LoVo (cell line): ENCODE measurements at regions not wholly inside any gene's neighbourhood (a gene's known extent, or its start where the extent isn't known, plus 50 kb on each side); places are given as distances from the start of the nearest gene placed in this dataset.

ENCODE experiments used
- DNase-seq: peaks from one replicate; pipeline ENCODE4 v3.0.0-alpha.2; 2016; ENCODE audit warnings: low spot score

- DNase-seq: peak; percentile 46
These were observed 50.2 kb upstream of the AKR1E2 start for GRCh38 chr10:4775808-4776207.

DNA sequence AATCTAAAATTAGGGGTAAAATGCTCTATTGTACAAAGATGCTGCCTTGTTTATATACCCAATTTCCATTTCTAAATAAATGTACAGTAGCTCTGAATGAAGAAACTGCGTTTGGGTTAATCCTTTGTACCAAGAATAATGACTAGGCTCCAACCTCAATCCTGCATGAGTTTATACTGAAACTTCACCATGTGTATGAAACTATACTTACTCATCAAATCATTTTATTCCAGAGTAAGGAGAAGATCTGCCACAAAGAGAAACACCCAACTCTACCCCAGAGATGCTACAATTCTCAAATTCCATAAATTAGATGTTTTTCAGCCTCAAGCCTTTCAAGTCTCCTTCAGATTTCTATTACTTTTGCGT lies 53.8 kb upstream of the AKR1E2 start:
- DNase-seq: no peak

GRCh38 chr10:4771554-4772201 lies 54.3 kb upstream of the AKR1E2 start:
- DNase-seq: no peak

GRCh38 chr10:4770801-4771553 lies 55.0 kb upstream of the AKR1E2 start:
- DNase-seq: peak; percentile 78

GRCh38 chr10:4768416-4768815 lies 57.6 kb upstream of the AKR1E2 start:
- no peak for DNase-seq

- DNase-seq: peak; percentile 57
These were observed 58.8 kb upstream of the AKR1E2 start for GRCh38 chr10:4767033-4767814.

GRCh38 chr10:4766454-4766853 lies 59.6 kb upstream of the AKR1E2 start:
- DNase-seq: no peak

- DNase-seq: no peak
These were observed 60.6 kb upstream of the AKR1E2 start for GRCh38 chr10:4765428-4765827.

GRCh38 chr10:4763960-4764428 lies 62.0 kb upstream of the AKR1E2 start:
- peak; percentile 53 for DNase-seq

- no peak for DNase-seq
These were observed 62.5 kb upstream of the AKR1E2 start for GRCh38 chr10:4763513-4763912.

GRCh38 chr10:4758256-4758655 lies 67.8 kb upstream of the AKR1E2 start:
- DNase-seq: no peak

GRCh38 chr10:4755286-4755989 lies 70.6 kb upstream of the AKR1E2 start:
- DNase-seq: no peak

GRCh38 chr10:4754143-4754542 lies 71.9 kb upstream of the AKR1E2 start:
- no peak for DNase-seq

DNA sequence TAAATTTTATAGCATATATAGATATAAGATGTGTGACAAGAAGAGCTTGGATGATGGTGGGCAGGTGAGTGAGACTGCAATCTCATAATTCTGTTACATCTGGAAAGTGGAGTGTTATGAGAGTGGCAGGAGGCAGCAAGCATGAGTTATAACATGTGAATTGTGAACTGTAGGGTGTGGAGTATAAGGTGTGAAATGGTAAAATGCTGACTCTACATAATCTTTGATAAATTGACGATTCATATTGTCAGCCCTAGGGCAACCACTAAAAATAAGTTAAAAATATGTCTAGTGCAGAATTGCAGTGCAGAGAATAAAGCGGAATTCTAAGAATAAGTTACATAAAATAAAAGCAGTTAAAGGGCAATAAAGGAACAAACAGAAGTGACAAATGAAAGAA lies 74.8 kb upstream of the AKR1E2 start:
- DNase-seq: no peak

DNA sequence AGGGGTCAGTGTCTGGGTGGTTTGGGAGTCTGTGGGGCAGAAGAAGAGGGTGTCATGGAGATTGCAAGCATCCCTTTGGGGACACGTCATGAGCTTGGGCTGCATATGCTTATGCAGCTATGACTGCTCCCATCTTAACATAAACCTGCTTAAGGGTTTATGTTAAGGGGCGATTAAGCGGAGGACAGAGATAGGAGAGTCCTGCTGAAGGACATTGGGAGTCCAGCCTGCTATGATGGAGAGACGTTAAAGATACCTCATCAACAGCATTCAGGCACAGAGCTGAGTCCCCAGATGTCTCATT lies 76.8 kb upstream of the AKR1E2 start:
- no peak for DNase-seq

- DNase-seq: no peak
These were observed 77.3 kb upstream of the AKR1E2 start for GRCh38 chr10:4748491-4749270.

DNA sequence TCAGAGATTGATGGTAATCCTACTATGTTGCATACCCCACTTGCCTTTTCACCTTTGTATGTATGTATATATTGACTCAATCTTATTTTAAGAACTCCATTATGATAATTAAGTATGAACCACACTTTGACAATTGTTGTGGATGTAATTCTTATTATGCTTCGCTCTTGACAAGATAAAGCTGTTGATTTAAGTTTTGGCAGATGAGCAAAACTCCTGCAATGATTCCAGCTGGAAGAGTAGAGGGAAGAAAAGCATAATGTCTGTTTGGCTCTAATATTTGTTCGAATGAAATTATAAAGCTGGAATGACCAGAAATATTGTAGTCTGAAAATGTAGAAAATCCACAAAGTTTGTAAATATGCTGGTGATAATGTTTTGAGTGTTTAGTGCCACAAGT lies 83.8 kb upstream of the AKR1E2 start:
- no peak for DNase-seq

- DNase-seq: no peak
These were observed 85.5 kb upstream of the AKR1E2 start for GRCh38 chr10:4740471-4740870.

DNA sequence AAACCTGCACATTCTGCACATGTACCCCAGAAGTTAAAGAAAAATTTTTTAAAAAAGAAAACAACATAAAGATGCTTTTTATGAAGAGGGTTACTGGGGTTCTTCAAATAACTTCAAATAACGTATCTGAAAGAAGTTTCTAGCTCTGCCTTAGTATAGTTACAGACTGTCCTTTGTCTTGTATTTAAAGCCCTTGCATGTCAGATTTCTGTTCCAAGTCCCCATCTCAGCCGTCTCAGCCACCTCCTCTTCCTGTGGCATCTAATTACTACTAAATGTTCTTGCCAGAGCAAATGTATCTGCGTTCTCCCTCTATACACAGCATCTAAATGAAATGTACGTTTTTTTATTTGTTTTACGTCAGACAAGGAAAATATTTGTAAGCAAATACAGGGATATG lies 89.4 kb upstream of the AKR1E2 start:
- no peak for DNase-seq

- no peak for DNase-seq
These were observed 89.8 kb upstream of the AKR1E2 start for GRCh38 chr10:4736183-4736582.

GRCh38 chr10:4733843-4734224 lies 92.2 kb upstream of the AKR1E2 start:
- no peak for DNase-seq
